ENCODE measurements at regions not wholly inside any gene's neighbourhood (a gene's known extent, or its start where the extent isn't known, plus 50 kb on each side); places are given as distances from the start of the nearest gene placed in this dataset.

- H3K4me3 Mint-ChIP-seq (ENCODE audit: unreplicated experiment): no peak overlapping the region
- CTCF ChIA-PET: no interaction called here
- no TSS peak for BruUV-seq (replicated peaks)
- H3K4me1 Mint-ChIP-seq (ENCODE audit: insufficient read depth, unreplicated experiment): no peaks in the 10 kb centered on the region
- H3K9me3 Mint-ChIP-seq (ENCODE audit: unreplicated experiment): peaks cover 55% of the 10 kb centered on the region
- no peak for DNase-seq (ENCODE audit: unreplicated experiment)
- TF ChIP-seq CTCF (IDR thresholded peaks at IDR 0.05; ENCODE audit: unreplicated experiment): no peak
- intact Hi-C loops (cut with micrococcal nuclease): no loop called here
- POLR2A ChIA-PET: no interaction called here
- no peak overlapping the region for H3K27ac Mint-ChIP-seq (ENCODE audit: low read depth, unreplicated experiment)
- H3K36me3 Mint-ChIP-seq (ENCODE audit: insufficient read depth, unreplicated experiment): no peaks in the 10 kb centered on the region
- no peaks in the 10 kb centered on the region for H3K27me3 Mint-ChIP-seq (ENCODE audit: insufficient read depth, unreplicated experiment)
Measured at GRCh38 chr16:26901196-26901861, 165.4 kb upstream of the C16orf82 start.

GRCh38 chr16:26901983-26902382 is 164.7 kb upstream of the C16orf82 start:
- CTCF ChIA-PET: no interaction called here
- POLR2A ChIA-PET: no interaction called here
- Mint-ChIP-seq H3K36me3 (ENCODE audit: insufficient read depth, unreplicated experiment) (no peaks in the 10 kb centered on the region), H3K9me3 (ENCODE audit: unreplicated experiment) (peaks cover 60% of the 10 kb centered on the region), H3K4me3 (ENCODE audit: unreplicated experiment) (no peak overlapping the region), H3K27ac (ENCODE audit: low read depth, unreplicated experiment) (no peak overlapping the region), H3K27me3 (ENCODE audit: insufficient read depth, unreplicated experiment) (no peaks in the 10 kb centered on the region), H3K4me1 (ENCODE audit: insufficient read depth, unreplicated experiment) (no peaks in the 10 kb centered on the region)
- DNase-seq (ENCODE audit: unreplicated experiment): no peak
- BruUV-seq (replicated peaks): no TSS peak
- intact Hi-C loops (cut with micrococcal nuclease): no loop called here
- no peak for TF ChIP-seq CTCF (IDR thresholded peaks at IDR 0.05; ENCODE audit: unreplicated experiment)

GRCh38 chr16:26905336-26905735 is 161.4 kb upstream of the C16orf82 start:
- CTCF ChIA-PET: no interaction called here
- POLR2A ChIA-PET: no interaction called here
- H3K4me3 Mint-ChIP-seq (ENCODE audit: unreplicated experiment): no peak overlapping the region
- BruUV-seq (replicated peaks): no TSS peak
- H3K36me3 Mint-ChIP-seq (ENCODE audit: insufficient read depth, unreplicated experiment): no peaks in the 10 kb centered on the region
- no peak overlapping the region for H3K27ac Mint-ChIP-seq (ENCODE audit: low read depth, unreplicated experiment)
- DNase-seq (ENCODE audit: unreplicated experiment): no peak
- intact Hi-C loops (cut with micrococcal nuclease): no loop called here
- no peaks in the 10 kb centered on the region for H3K27me3 Mint-ChIP-seq (ENCODE audit: insufficient read depth, unreplicated experiment)
- H3K9me3 Mint-ChIP-seq (ENCODE audit: unreplicated experiment): peaks cover 75% of the 10 kb centered on the region
- no peaks in the 10 kb centered on the region for H3K4me1 Mint-ChIP-seq (ENCODE audit: insufficient read depth, unreplicated experiment)
- no peak for TF ChIP-seq CTCF (IDR thresholded peaks at IDR 0.05; ENCODE audit: unreplicated experiment)

GRCh38 chr16:26909623-26910022 is 157.1 kb upstream of the C16orf82 start:
- Mint-ChIP-seq H3K27ac (ENCODE audit: low read depth, unreplicated experiment) (no peak overlapping the region), H3K4me3 (ENCODE audit: unreplicated experiment) (no peak overlapping the region), H3K36me3 (ENCODE audit: insufficient read depth, unreplicated experiment) (no peaks in the 10 kb centered on the region), H3K27me3 (ENCODE audit: insufficient read depth, unreplicated experiment) (no peaks in the 10 kb centered on the region), H3K9me3 (ENCODE audit: unreplicated experiment) (peaks cover 53% of the 10 kb centered on the region), H3K4me1 (ENCODE audit: insufficient read depth, unreplicated experiment) (no peaks in the 10 kb centered on the region)
- CTCF ChIA-PET: no interaction called here
- DNase-seq (ENCODE audit: unreplicated experiment): no peak
- TF ChIP-seq CTCF (IDR thresholded peaks at IDR 0.05; ENCODE audit: unreplicated experiment): no peak
- POLR2A ChIA-PET: no interaction called here
- intact Hi-C loops (cut with micrococcal nuclease): no loop called here
- BruUV-seq (replicated peaks): no TSS peak

All from MCF 10A (cell line).